ENCODE measurements at regions not wholly inside any gene's neighbourhood (a gene's known extent, or its start where the extent isn't known, plus 50 kb on each side); places are given as distances from the start of the nearest gene placed in this dataset.
A peak's percentile ranks its signal among the peaks of the same experiment; 100 is the strongest.

- H3K27ac ChIP-seq (ENCODE audit: insufficient read length, low read depth, low read length): no peak overlapping the region
- H3K14ac ChIP-seq (ENCODE audit: insufficient read depth, low read length): no peak overlapping the region
- peak; percentile 24; the same call in 2 of the 3 replicates for TF ChIP-seq CTCF (conservative IDR thresholded peaks at IDR 0.05)
- H2BK20ac ChIP-seq (ENCODE audit: low read depth, low read length, poor library complexity, severe bottlenecking): no peak overlapping the region
- no peaks in the 10 kb centered on the region for H3K23me2 ChIP-seq (ENCODE audit: insufficient read length, low read depth, low read length, poor library complexity, severe bottlenecking)
- no peaks in the 10 kb centered on the region for H3K4me1 Mint-ChIP-seq
- no peak overlapping the region for H2BK15ac ChIP-seq (ENCODE audit: low read depth, low read length)
- H3K56ac ChIP-seq (ENCODE audit: insufficient read length, low read depth, low read length): no peak overlapping the region
- no peak overlapping the region for H2BK5ac ChIP-seq (ENCODE audit: insufficient read length, low read length)
- no peaks in the 10 kb centered on the region for H3K79me1 ChIP-seq (ENCODE audit: insufficient read depth, low read depth, low read length, poor library complexity, severe bottlenecking)
- H3K9ac ChIP-seq (ENCODE audit: extremely low read depth, insufficient read length, low read length): no peak overlapping the region
- no peaks in the 10 kb centered on the region for H4K20me1 ChIP-seq (ENCODE audit: control insufficient read depth, insufficient read depth, insufficient read length)
- H2BK12ac ChIP-seq (ENCODE audit: insufficient read length, low read depth, low read length): no peak overlapping the region
- WGBS (ENCODE audit: extremely low coverage, insufficient read length, low lambda C conversion rate): no CpG with 5 or more reads among the region's 4 CpGs
- H3K79me2 ChIP-seq (ENCODE audit: insufficient read depth, low read length): no peaks in the 10 kb centered on the region
- H3K27me3 Mint-ChIP-seq (ENCODE audit: low read depth): no peaks in the 10 kb centered on the region; the same call in 1 of the 2 replicates
- DNase-seq: no peak
- peaks cover 20% of the 10 kb centered on the region for H3K9me3 ChIP-seq (ENCODE audit: control insufficient read depth, low read depth, low read length)
- no peak overlapping the region for H3K4me2 ChIP-seq (ENCODE audit: insufficient read depth, insufficient read length, low read length)
- H3K27me3 ChIP-seq (ENCODE audit: insufficient read depth, low read length): no peaks in the 10 kb centered on the region
- no peak overlapping the region for H4K91ac ChIP-seq (ENCODE audit: insufficient read length, low read depth, low read length)
- no peak overlapping the region for H2BK120ac ChIP-seq (ENCODE audit: low read depth, low read length, poor library complexity, severe bottlenecking)
- no peak overlapping the region for H3K4me3 Mint-ChIP-seq
- H4K5ac ChIP-seq (ENCODE audit: insufficient read length, low read depth, low read length): no peak overlapping the region
- no peak overlapping the region for H3K18ac ChIP-seq (ENCODE audit: insufficient read length, low read depth, low read length)
- peaks cover 8 to 24% (median 24%) of the 10 kb centered on the region in 3 experiments for H3K36me3 Mint-ChIP-seq (ENCODE audit: insufficient read depth in 1 of 3, low read depth in 3 of 3)
- H3K4me1 ChIP-seq (ENCODE audit: insufficient read depth, low read length): no peaks in the 10 kb centered on the region
- no peak overlapping the region for H3K23ac ChIP-seq (ENCODE audit: insufficient read length, low read depth, low read length)
- H2AFZ ChIP-seq (ENCODE audit: low read length): no peak overlapping the region
- H3K27ac Mint-ChIP-seq: no peak overlapping the region
- H4K8ac ChIP-seq (replicated peaks; ENCODE audit: insufficient read length, low read depth, low read length): no peak overlapping the region
- no peak overlapping the region for H3K4ac ChIP-seq (ENCODE audit: low read depth, low read length)
- peaks cover 33 to 38% of the 10 kb centered on the region in 2 experiments for H3K9me3 Mint-ChIP-seq
- H2AK5ac ChIP-seq (ENCODE audit: insufficient read length, low read length): no peak overlapping the region
- H3T11ph ChIP-seq (ENCODE audit: low read length): no peak overlapping the region
These were observed 1085.6 kb downstream of the KHDRBS2 start for GRCh38 chr6:61200444-61200843.
